H1 (cell line): ENCODE measurements at regions not wholly inside any gene's neighbourhood (a gene's known extent, or its start where the extent isn't known, plus 50 kb on each side); places are given as distances from the start of the nearest gene placed in this dataset.

Experiments
- CTCF ChIA-PET: fragments of 300-600 bp; sonication (Branson Sonifier 250); formaldehyde crosslinking; loops from one replicate; lab custom pipeline; 2021; ENCODE audit not compliant: partially characterized antibody; lab: Charles Lee
- POLR2A ChIA-PET: fragments of 300-600 bp; sonication (Branson Sonifier 250); formaldehyde crosslinking; loops from one replicate; lab custom pipeline; 2021; ENCODE audit warnings: inconsistent platforms; ENCODE audit not compliant: partially characterized antibody; lab: Charles Lee
- DNase-seq, 2 experiments: peaks; one replicate each; pipeline versions ENCODE4 v3.0.0 to v3.0.0-alpha.2; 2010 to 2022; ENCODE audit warnings: low spot score in 2 of 2, low read depth in 1 of 2, mixed read lengths in 1 of 2
- FAIRE-seq: peaks from 2 replicates; lab custom pipeline; 2011; peaks lifted over from hg19 to GRCh38; lab: Jason Lieb, UNC
- H2AFZ ChIP-seq: 2 replicates; pipeline ENCODE4 v1.8.1; 2012; ENCODE audit warnings: low read length, inconsistent platforms
- H2AK5ac ChIP-seq: 2 replicates; pipeline ENCODE4 v1.6.1; 2013; ENCODE audit warnings: low read depth, low read length
- H2BK120ac ChIP-seq: replicated peaks from 2 replicates; pipeline ENCODE3; 2013; ENCODE audit warnings: low read depth, low read length, inconsistent platforms
- H2BK12ac ChIP-seq: 2 replicates; pipeline ENCODE4 v1.6.1; 2013; ENCODE audit warnings: low read depth, low read length
- H2BK15ac ChIP-seq: 2 replicates; pipeline ENCODE4 v1.6.1; 2013; ENCODE audit warnings: low read length
- H2BK20ac ChIP-seq: 2 replicates; pipeline ENCODE4 v1.6.1; 2013; ENCODE audit warnings: low read length
- H2BK5ac ChIP-seq: 2 replicates; pipeline ENCODE4 v1.6.1; 2013; ENCODE audit warnings: low read depth, low read length
- H3K14ac ChIP-seq: 2 replicates; pipeline ENCODE4 v1.6.1; 2013; ENCODE audit warnings: inconsistent platforms; ENCODE audit not compliant: insufficient read length
- H3K18ac ChIP-seq: 2 replicates; pipeline ENCODE4 v1.6.1; 2013; ENCODE audit warnings: low read length; ENCODE audit errors: extremely low read depth
- H3K23ac ChIP-seq: 2 replicates; pipeline ENCODE4 v1.6.1; 2013; ENCODE audit warnings: inconsistent platforms; ENCODE audit not compliant: insufficient read length
- H3K23me2 ChIP-seq: 2 replicates; pipeline ENCODE4 v1.6.1; 2013; ENCODE audit warnings: low read depth, low read length
- H3K27ac ChIP-seq: 2 replicates; pipeline ENCODE4 v1.6.1; 2011; ENCODE audit warnings: low read depth, low read length, inconsistent platforms
- H3K27me3 ChIP-seq, 4 experiments: replicated peaks in 1 of 4; 1 replicate in 1 of 4; 2 replicates in 3 of 4; pipeline versions ENCODE4 v1.6.1 to v1.8.1; 2011 to 2013; ENCODE audit warnings: low read length in 3 of 4, mild to moderate bottlenecking in 3 of 4, inconsistent platforms in 2 of 4, mixed read lengths in 2 of 4, moderate library complexity in 1 of 4; ENCODE audit not compliant: control insufficient read depth in 3 of 4, insufficient read depth in 3 of 4; ENCODE audit errors: extremely low read depth in 1 of 4
- H3K36me3 ChIP-seq, 4 experiments: 2 replicates each; pipeline versions ENCODE4 v1.6.1 to v1.8.1; 2011 to 2013; ENCODE audit warnings: mild to moderate bottlenecking in 4 of 4, low read length in 3 of 4, moderate library complexity in 2 of 4, control low read depth in 1 of 4, inconsistent platforms in 1 of 4; ENCODE audit not compliant: insufficient read depth in 4 of 4, control insufficient read depth in 2 of 4
- H3K4ac ChIP-seq: replicated peaks from 2 replicates; pipeline ENCODE3; 2013; ENCODE audit warnings: low read length, low read depth, mixed read lengths, inconsistent platforms; ENCODE audit not compliant: insufficient read length
- H3K4me1 ChIP-seq, 4 experiments: replicated peaks in 1 of 4; 1 replicate in 1 of 4; 2 replicates in 3 of 4; pipeline versions ENCODE4 v1.6.1 to v1.8.1; 2011 to 2013; ENCODE audit warnings: low read length in 3 of 4, inconsistent platforms in 2 of 4, mixed read lengths in 1 of 4; ENCODE audit not compliant: insufficient read depth in 4 of 4, control insufficient read depth in 3 of 4
- H3K4me2 ChIP-seq, 2 experiments: 2 replicates each; pipeline versions ENCODE4 v1.6.1 to v1.8.1; 2011 to 2013; ENCODE audit warnings: low read depth in 2 of 2, low read length in 2 of 2, control low read depth in 1 of 2, inconsistent platforms in 1 of 2, mild to moderate bottlenecking in 1 of 2; ENCODE audit not compliant: insufficient read depth in 1 of 2
- H3K4me3 ChIP-seq, 4 experiments: fragments of 200-600, 300-600 bp in 1 of 4; sonication (generic), shearing (Covaris generic), sonication (Bioruptor Twin) in 1 of 4; 2 replicates each; pipeline versions ENCODE4 v1.5.1 to v1.8.1; 2011 to 2016; ENCODE audit warnings: low read length in 4 of 4, low read depth in 3 of 4, control low read depth in 2 of 4, inconsistent platforms in 2 of 4, mild to moderate bottlenecking in 2 of 4, mixed read lengths in 1 of 4, moderate library complexity in 1 of 4; ENCODE audit not compliant: insufficient read depth in 2 of 4; ENCODE audit errors: extremely low read depth in 1 of 4
- H3K56ac ChIP-seq: replicated peaks from 2 replicates; pipeline ENCODE3; 2013; ENCODE audit warnings: low read depth, mild to moderate bottlenecking, mixed read lengths, low read length, inconsistent platforms; ENCODE audit not compliant: insufficient read length
- H3K79me1 ChIP-seq: 2 replicates; pipeline ENCODE4 v1.6.1; 2013; ENCODE audit warnings: low read depth, low read length, control low read depth
- H3K79me2 ChIP-seq, 2 experiments: 2 replicates each; pipeline versions ENCODE4 v1.6.1 to v1.8.1; 2012 to 2013; ENCODE audit warnings: low read length in 2 of 2, mild to moderate bottlenecking in 2 of 2, inconsistent platforms in 1 of 2; ENCODE audit not compliant: insufficient read depth in 2 of 2, control insufficient read depth in 1 of 2
- H3K9ac ChIP-seq, 4 experiments: replicated peaks in 1 of 4; 1 replicate in 1 of 4; 2 replicates in 3 of 4; pipeline versions ENCODE4 v1.6.1 to v1.8.1; 2011 to 2013; ENCODE audit warnings: low read depth in 3 of 4, low read length in 3 of 4, control low read depth in 2 of 4, mild to moderate bottlenecking in 2 of 4, moderate library complexity in 2 of 4, inconsistent platforms in 1 of 4; ENCODE audit errors: extremely low read depth in 1 of 4
- H3K9me3 ChIP-seq, 2 experiments: 2 replicates each; pipeline versions ENCODE4 v1.6.1 to v1.8.1; 2012 to 2013; ENCODE audit warnings: mild to moderate bottlenecking in 2 of 2, moderate library complexity in 2 of 2, control low read depth in 1 of 2, inconsistent platforms in 1 of 2, low read depth in 1 of 2, low read length in 1 of 2, mixed read lengths in 1 of 2; ENCODE audit not compliant: insufficient read depth in 2 of 2
- H4K20me1 ChIP-seq, 2 experiments: replicated peaks in 1 of 2; 2 replicates each; pipeline versions ENCODE3 to v1.8.1; 2011 to 2013; ENCODE audit warnings: inconsistent platforms in 2 of 2, low read length in 2 of 2, mild to moderate bottlenecking in 1 of 2; ENCODE audit not compliant: insufficient read depth in 2 of 2, control insufficient read depth in 1 of 2
- H4K5ac ChIP-seq: 2 replicates; pipeline ENCODE4 v1.6.1; 2013; ENCODE audit warnings: low read length, low read depth, mixed read lengths, inconsistent platforms; ENCODE audit not compliant: insufficient read length
- H4K8ac ChIP-seq: 2 replicates; pipeline ENCODE4 v1.8.0; 2013; ENCODE audit warnings: mild to moderate bottlenecking, moderate library complexity, low read length, inconsistent platforms; ENCODE audit not compliant: insufficient read depth; ENCODE audit errors: extremely low read depth
- H4K91ac ChIP-seq: replicated peaks from 2 replicates; pipeline ENCODE3; 2013; ENCODE audit warnings: low read length, mixed read lengths, inconsistent platforms; ENCODE audit not compliant: insufficient read length
- CBX5 ChIP-seq: fragments of 300-800, 300-1000 bp; sonication (generic); IDR thresholded peaks from 2 replicates; pipeline ENCODE4 v1.7.1; 2016; ENCODE audit warnings: antibody characterized with exemption, low read length, low read depth
- CREB1 ChIP-seq: IDR thresholded peaks from 2 replicates; pipeline ENCODE4 v1.6.1; 2012; ENCODE audit warnings: inconsistent platforms
- CTCF ChIP-seq, 3 experiments: IDR thresholded peaks; 1 replicate in 2 of 3; 2 replicates in 1 of 3; pipeline versions ENCODE4 v1.5.1 to v1.6.1; 2011; ENCODE audit warnings: low read length in 3 of 3, mild to moderate bottlenecking in 3 of 3, inconsistent platforms in 2 of 3, low read depth in 1 of 3, moderate library complexity in 1 of 3; ENCODE audit not compliant: insufficient read depth in 1 of 3; ENCODE audit errors: control extremely low read depth in 1 of 3
- KDM1A ChIP-seq: fragments of 200-600, 300-600 bp; sonication (generic); IDR thresholded peaks from 2 replicates; pipeline ENCODE4 v1.7.1; 2016; ENCODE audit warnings: mild to moderate bottlenecking, low read length, borderline replicate concordance
- POLR2AphosphoS5 ChIP-seq: IDR thresholded peaks from 2 replicates; pipeline ENCODE4 v1.6.1; 2011; ENCODE audit warnings: low read depth, low read length
- RAD21 ChIP-seq, 2 experiments: IDR thresholded peaks in 1 of 2; conservative IDR thresholded peaks in 1 of 2; 2 replicates each; pipeline ENCODE4 v1.6.1; 2011; ENCODE audit warnings: low read depth in 2 of 2, low read length in 2 of 2, improper control_type of control experiment in 1 of 2, inconsistent platforms in 1 of 2, mild to moderate bottlenecking in 1 of 2, moderate library complexity in 1 of 2
- RXRA ChIP-seq: IDR thresholded peaks from 2 replicates; pipeline ENCODE4 v1.6.1; 2011; ENCODE audit warnings: low read depth, mild to moderate bottlenecking, low read length, moderate library complexity; ENCODE audit not compliant: insufficient read depth
- SAP30 ChIP-seq: fragments of 300-600 bp; sonication (generic); IDR thresholded peaks from 2 replicates; pipeline ENCODE4 v1.7.1; 2012; ENCODE audit warnings: low read length, moderate library complexity, mild to moderate bottlenecking, inconsistent platforms; ENCODE audit not compliant: insufficient read depth, insufficient replicate concordance
- SP2 ChIP-seq: IDR thresholded peaks from 2 replicates; pipeline ENCODE4 v1.6.1; 2012; ENCODE audit warnings: mild to moderate bottlenecking, low read length, inconsistent platforms
- WGBS, 2 experiments: shearing (Covaris generic) in 1 of 2; methylation state at CpG; one replicate each; pipeline versions ENCODE4 v1.1.6 to v1.1.7; 2013 to 2015; ENCODE audit warnings: low lambda C conversion rate in 2 of 2, mixed read lengths in 2 of 2, inconsistent platforms in 1 of 2, low coverage in 1 of 2, missing lambda C conversion rate in 1 of 2; ENCODE audit not compliant: insufficient replicate concordance in 2 of 2, insufficient coverage in 1 of 2, insufficient read length in 1 of 2; ENCODE audit errors: extremely low coverage in 1 of 2, missing lambda C conversion rate in 1 of 2; 5-methylcytosine and 5-hydroxymethylcytosine counted together

- Histone ChIP-seq H3K4me3 (no peak overlapping the region), H3K27ac (no peak overlapping the region), H3K23me2 (no peaks in the 10 kb centered on the region), H3K18ac (0 out of 2 replicates have a peak overlapping the region, but pooled peaks have one; percentile 6), H4K20me1 (no peaks in the 10 kb centered on the region), H3K56ac (no peak overlapping the region), H2BK5ac (peak overlapping the region; percentile 52; the same call in 1 of the 2 replicates), H4K8ac (no peak overlapping the region), H3K23ac (no peak overlapping the region), H4K5ac (no peak overlapping the region), H3K9me3 (no peaks in the 10 kb centered on the region), H3K4me1 (peaks cover 0 to 6% (median 4%) of the 10 kb centered on the region in 4 experiments; a peak in 2 of 7 replicates), H2BK15ac (no peak overlapping the region), H3K79me2 (no peaks in the 10 kb centered on the region; a peak in 1 of 4 replicates), H2BK120ac (no peak overlapping the region), H3K27me3 (no peaks in the 10 kb centered on the region; a peak in 1 of 7 replicates), H3K36me3 (no peaks in the 10 kb centered on the region), H3K14ac (no peak overlapping the region), H3K4me2 (no peak overlapping the region), H2AK5ac (no peak overlapping the region), H3K79me1 (no peaks in the 10 kb centered on the region), H3K4ac (no peak overlapping the region), H2BK20ac (no peak overlapping the region), H2BK12ac (no peak overlapping the region), H4K91ac (peak overlapping the region; percentile 62), H2AFZ (no peak overlapping the region), H3K9ac (no peak overlapping the region)
- FAIRE-seq (no peak), DNase-seq (peak in 1 of 2 experiments; percentile 51)
- peak; percentile 23 to 38; a peak in 2 of 4 replicates for TF ChIP-seq RAD21 (IDR thresholded peaks at IDR 0.05 in 1 of 2, conservative IDR thresholded peaks at IDR 0.05 in 1 of 2; ENCODE audit: low read depth in 2 of 2, low read length in 2 of 2)
- peak; percentile 29 to 45 (median 38); a peak in 3 of 4 replicates for TF ChIP-seq CTCF (IDR thresholded peaks at IDR 0.05; ENCODE audit: control extremely low read depth in 1 of 3, insufficient read depth in 1 of 3, low read depth in 1 of 3, low read length in 3 of 3)
- TF ChIP-seq KDM1A = no peak
- no peak for TF ChIP-seq RXRA
- TF ChIP-seq CBX5 = no peak
- TF ChIP-seq POLR2AphosphoS5 = no peak
- no peak for TF ChIP-seq CREB1
- TF ChIP-seq SP2 = no peak
- TF ChIP-seq SAP30 = no peak
- WGBS, 2 experiments = 86% methylated on average over 19 of the region's 21 CpGs; no CpG with 5 or more reads in 1 of the 2 experiments
- CTCF ChIA-PET = interaction anchor here (0.9 to 1.5 kb wide), 8 partner anchors 10 to 230 kb away, joined by 3 to 5 read pairs (median 3); no protein-coding TSS in a partner anchor
- POLR2A ChIA-PET = no interaction called here
These were observed 231.1 kb downstream of the SOX9 start for GRCh38 chr17:72351884-72352346.
